Endothelial cell (in vitro differentiated cells): ENCODE measurements at regions not wholly inside any gene's neighbourhood (a gene's known extent, or its start where the extent isn't known, plus 50 kb on each side); places are given as distances from the start of the nearest gene placed in this dataset.

Source experiments
- DNase-seq: peaks from one replicate; pipeline ENCODE4 v3.0.0; 2021; ENCODE audit warnings: low spot score
- H3K27ac Mint-ChIP-seq: one replicate; pipeline ENCODE4 v1.8.0; 2021; ENCODE audit warnings: mixed read lengths, inconsistent platforms; ENCODE audit not compliant: unreplicated experiment
- H3K27me3 Mint-ChIP-seq: one replicate; pipeline ENCODE4 v1.8.0; 2021; ENCODE audit warnings: mild to moderate bottlenecking, moderate library complexity, mixed read lengths, inconsistent platforms; ENCODE audit not compliant: unreplicated experiment
- H3K36me3 Mint-ChIP-seq: one replicate; pipeline ENCODE4 v1.8.0; 2021; ENCODE audit warnings: mild to moderate bottlenecking, low read depth, mixed read lengths, inconsistent platforms; ENCODE audit not compliant: unreplicated experiment
- H3K4me1 Mint-ChIP-seq: one replicate; pipeline ENCODE4 v1.8.0; 2021; ENCODE audit warnings: mild to moderate bottlenecking, mixed read lengths, inconsistent platforms; ENCODE audit not compliant: unreplicated experiment
- H3K4me3 Mint-ChIP-seq: one replicate; pipeline ENCODE4 v1.8.0; 2021; ENCODE audit warnings: mild to moderate bottlenecking, mixed read lengths, inconsistent platforms; ENCODE audit not compliant: unreplicated experiment
- H3K9me3 Mint-ChIP-seq: one replicate; pipeline ENCODE4 v1.8.0; 2021; ENCODE audit warnings: mixed read lengths, inconsistent platforms; ENCODE audit not compliant: unreplicated experiment
- CTCF ChIP-seq: fragments of 200-600 bp; sonication (generic); IDR thresholded peaks from one replicate; pipeline ENCODE4 v1.5.0; 2021; ENCODE audit warnings: antibody characterized with exemption; ENCODE audit not compliant: unreplicated experiment

DNA sequence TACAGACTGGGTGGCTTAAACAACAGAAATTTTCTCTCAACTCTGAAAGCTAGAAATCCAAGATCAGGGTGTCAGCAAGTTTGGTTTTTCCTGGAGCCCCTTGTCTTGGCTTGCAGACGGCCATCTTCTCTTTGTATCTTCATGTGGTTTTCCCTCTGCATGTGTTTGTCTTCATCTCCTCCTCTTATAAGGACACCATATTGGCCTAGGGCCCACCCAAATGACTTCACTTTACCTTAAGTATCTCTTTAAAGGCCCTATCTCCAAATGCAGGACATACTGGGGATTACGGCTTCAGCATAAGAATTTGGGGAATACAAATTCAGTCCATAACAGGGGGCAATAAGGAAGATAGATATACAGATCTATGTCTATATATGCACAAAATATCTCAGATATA lies 187.9 kb downstream of the MTCL1 start:
- Mint-ChIP-seq H3K4me3 (no peak overlapping the region), H3K27me3 (no peaks in the 10 kb centered on the region), H3K27ac (no peak overlapping the region), H3K9me3 (peaks cover 6% of the 10 kb centered on the region), H3K36me3 (no peaks in the 10 kb centered on the region), H3K4me1 (no peaks in the 10 kb centered on the region)
- no peak for DNase-seq
- no peak for TF ChIP-seq CTCF

GRCh38 chr18:8893628-8894231 lies 188.4 kb downstream of the MTCL1 start:
- Mint-ChIP-seq H3K36me3 (no peaks in the 10 kb centered on the region), H3K9me3 (peaks cover 1% of the 10 kb centered on the region), H3K4me1 (no peaks in the 10 kb centered on the region), H3K27me3 (no peaks in the 10 kb centered on the region), H3K27ac (no peak overlapping the region), H3K4me3 (no peak overlapping the region)
- no peak for TF ChIP-seq CTCF
- DNase-seq = no peak

GRCh38 chr18:8894823-8895222 lies 189.5 kb downstream of the MTCL1 start:
- Mint-ChIP-seq H3K4me1 (no peaks in the 10 kb centered on the region), H3K36me3 (no peaks in the 10 kb centered on the region), H3K9me3 (no peaks in the 10 kb centered on the region), H3K4me3 (no peak overlapping the region), H3K27ac (no peak overlapping the region), H3K27me3 (no peaks in the 10 kb centered on the region)
- no peak for DNase-seq
- TF ChIP-seq CTCF = no peak

DNA sequence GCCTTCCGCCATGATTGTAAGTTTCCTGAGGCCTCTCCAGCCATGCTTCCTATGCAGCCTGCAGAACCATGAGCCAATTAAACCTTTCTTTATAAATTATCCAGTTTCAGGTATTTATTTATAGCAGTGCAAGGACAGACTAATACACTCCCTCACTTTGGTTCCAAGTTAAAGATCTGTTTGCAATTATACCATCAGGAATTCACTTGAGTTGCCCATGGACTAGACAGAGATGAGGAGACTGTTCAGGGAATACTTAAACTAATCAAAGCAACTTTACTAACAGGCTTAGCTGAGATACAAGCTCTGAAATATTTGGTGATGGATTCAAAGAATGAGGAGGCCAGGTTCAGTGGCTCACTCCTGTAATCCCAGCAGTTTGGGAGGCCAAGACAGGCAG lies 190.0 kb downstream of the MTCL1 start:
- no peaks in the 10 kb centered on the region for H3K27me3 Mint-ChIP-seq
- H3K4me3 Mint-ChIP-seq = no peak overlapping the region
- no peaks in the 10 kb centered on the region for H3K9me3 Mint-ChIP-seq
- no peak overlapping the region for H3K27ac Mint-ChIP-seq
- no peaks in the 10 kb centered on the region for H3K36me3 Mint-ChIP-seq
- DNase-seq = no peak
- no peaks in the 10 kb centered on the region for H3K4me1 Mint-ChIP-seq
- TF ChIP-seq CTCF = no peak

DNA sequence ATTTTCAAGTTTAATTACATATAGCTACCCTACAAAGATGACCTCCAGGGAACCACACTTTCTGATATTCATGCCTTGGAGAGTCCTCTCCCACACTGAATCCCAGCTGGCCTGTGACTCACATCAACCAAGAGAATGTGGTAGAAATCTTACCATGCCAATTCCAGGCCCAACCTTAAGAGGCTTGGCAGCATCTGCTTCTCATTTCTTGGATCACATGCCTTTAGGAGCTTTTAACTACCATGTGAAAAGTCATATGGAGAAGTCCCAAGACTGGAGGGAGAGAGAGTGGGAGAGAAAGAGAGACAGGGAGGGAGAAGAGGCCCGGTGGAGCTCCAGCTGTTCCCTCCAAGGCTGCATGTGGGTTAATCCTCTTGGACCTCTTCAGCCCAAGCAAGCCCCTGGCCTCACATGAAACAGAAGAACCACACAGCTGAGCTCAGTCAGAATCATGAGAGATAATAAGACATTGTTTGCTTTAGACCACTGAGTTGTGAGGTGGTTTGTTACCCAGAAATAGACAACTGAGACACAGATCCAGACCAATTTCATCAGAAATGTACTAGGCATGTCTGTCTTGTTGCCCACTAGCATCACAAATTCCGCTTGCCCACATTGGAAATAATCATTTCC lies 190.7 kb downstream of the MTCL1 start:
- TF ChIP-seq CTCF = no peak
- no peaks in the 10 kb centered on the region for H3K4me1 Mint-ChIP-seq
- H3K9me3 Mint-ChIP-seq = no peaks in the 10 kb centered on the region
- no peak overlapping the region for H3K4me3 Mint-ChIP-seq
- DNase-seq = no peak
- no peaks in the 10 kb centered on the region for H3K27me3 Mint-ChIP-seq
- no peaks in the 10 kb centered on the region for H3K36me3 Mint-ChIP-seq
- no peak overlapping the region for H3K27ac Mint-ChIP-seq
